HG03571 (cell line): ENCODE measurements at regions not wholly inside any gene's neighbourhood (a gene's known extent, or its start where the extent isn't known, plus 50 kb on each side); places are given as distances from the start of the nearest gene placed in this dataset.
"Not testable (repeated sequence)": the region's sequence is repeated elsewhere in the genome, so short reads cannot be mapped to it uniquely, and the experiment has no call there.

ENCODE experiments used
- ATAC-seq: cut with Tn5 transposase; IDR thresholded peaks from one replicate; pipeline ENCODE4 v1.9.1; 2021; ENCODE audit not compliant: unreplicated experiment

- ATAC-seq: no peak
Measured at GRCh38 chr5:60489377-60489776, 210.6 kb downstream of the DEPDC1B start.

DNA sequence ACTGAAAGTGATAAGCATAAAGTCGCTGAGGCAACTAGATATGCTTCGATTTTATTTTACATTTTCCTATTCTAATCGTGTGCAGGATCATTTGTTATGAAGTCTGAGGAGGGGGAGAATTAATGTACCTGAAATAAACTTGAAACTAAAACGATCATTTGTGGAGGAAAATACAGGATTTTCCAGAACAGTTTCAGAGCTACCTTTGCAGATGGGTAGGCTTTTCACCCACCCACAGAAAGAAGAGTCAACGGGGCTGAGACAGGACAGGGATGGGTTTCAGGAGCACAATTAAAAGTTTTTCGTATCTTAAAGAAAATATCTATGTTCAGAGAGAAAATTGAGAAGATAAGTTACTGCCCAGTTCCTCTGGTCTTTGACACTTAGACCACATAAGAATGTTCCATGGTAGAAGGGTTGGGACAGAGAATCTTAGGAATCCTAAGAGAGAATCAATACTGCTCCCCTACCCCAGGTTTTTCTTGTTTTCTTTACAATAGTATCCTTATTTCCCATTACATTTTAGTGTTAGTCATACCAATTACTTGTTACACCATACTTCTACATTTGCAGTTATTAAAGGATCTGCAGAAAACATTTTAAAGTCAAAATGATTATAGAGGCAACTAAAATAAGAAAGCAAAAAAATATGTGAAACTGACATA, 211.4 kb downstream of the DEPDC1B start:
- ATAC-seq: no peak

GRCh38 chr5:60487885-60488442, 212.0 kb downstream of the DEPDC1B start:
- ATAC-seq: no peak

DNA sequence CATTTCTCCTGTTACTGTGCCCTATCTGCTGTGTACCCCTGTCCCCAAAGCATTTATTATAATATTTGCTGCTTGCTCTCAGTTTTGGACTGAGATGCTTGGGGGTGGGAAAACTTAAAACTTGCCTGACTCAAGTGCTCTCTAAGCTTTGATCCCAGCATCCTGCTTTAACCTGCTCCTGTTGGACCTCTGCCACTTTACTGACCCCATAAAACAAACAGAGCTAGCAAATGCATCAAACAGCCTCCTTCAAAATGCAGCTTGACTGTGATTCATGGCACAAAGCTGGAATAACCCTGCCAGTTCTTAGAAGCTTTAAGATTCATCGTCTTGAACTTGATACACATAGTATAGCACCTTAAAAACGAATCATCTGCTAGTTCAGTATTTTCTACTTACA, 212.5 kb downstream of the DEPDC1B start:
- ATAC-seq: no peak

DNA sequence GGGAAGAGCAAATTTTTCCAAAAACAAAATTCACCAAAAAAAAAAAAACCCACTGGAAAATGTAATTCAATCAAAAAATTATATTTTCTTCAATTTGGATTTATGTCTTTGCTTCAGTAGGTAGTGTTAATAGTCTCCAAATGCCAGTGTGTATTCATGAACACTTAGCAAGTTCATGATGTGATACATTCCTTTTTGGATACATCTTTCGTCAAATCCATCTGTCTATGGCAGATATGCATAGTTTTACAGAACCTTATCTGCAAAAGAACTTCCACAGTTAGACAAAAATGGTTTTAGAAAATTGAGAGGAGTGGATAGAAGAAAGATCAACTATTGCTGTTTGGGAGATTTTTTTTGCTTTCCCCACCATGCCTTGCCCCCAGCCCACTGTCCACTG, 214.6 kb downstream of the DEPDC1B start:
- ATAC-seq: no peak

DNA sequence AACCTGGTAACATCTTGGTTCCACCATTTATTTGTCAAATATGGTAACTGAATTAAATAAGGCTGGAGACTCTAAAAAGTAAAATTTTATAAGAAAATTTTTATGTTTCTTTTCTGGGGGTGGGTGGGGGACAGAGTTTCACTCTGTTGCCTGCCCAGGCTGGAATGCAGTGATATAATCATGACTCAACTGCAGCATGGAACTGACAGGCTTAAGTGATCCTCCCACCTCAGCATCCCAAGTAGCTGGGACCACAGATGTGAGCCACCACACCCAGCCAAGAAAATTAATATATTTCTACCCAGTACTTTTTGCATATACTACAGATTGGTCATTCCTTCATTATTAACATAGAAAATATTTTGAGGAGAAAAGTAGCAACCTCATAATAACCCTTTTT, 216.9 kb downstream of the DEPDC1B start:
- ATAC-seq: no peak

DNA sequence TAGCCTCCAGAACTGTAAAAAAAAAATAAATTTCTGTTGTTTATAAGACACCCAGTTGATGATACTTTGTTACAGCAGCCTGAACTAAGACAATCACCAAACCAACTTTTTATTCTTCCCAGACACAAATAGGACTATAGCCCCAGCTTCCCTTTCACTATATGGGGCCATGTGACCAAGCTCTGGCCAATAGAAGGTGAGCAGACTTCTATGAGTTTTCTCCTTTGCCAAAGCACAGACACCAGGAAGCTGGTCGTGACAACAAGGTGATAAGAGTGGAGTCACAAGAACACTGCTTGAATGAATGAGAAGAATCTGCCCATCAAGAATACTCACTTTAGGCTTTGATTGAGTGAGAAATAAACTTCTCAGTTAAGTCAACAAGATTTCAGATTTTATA, 217.7 kb downstream of the DEPDC1B start:
- ATAC-seq: no peak

GRCh38 chr5:60479542-60479941, 220.4 kb downstream of the DEPDC1B start:
- no peak for ATAC-seq

- no peak for ATAC-seq
Measured at GRCh38 chr5:60477849-60478248, 222.1 kb downstream of the DEPDC1B start.

- ATAC-seq: no peak
Measured at GRCh38 chr5:60473654-60474053, 226.3 kb downstream of the DEPDC1B start.

DNA sequence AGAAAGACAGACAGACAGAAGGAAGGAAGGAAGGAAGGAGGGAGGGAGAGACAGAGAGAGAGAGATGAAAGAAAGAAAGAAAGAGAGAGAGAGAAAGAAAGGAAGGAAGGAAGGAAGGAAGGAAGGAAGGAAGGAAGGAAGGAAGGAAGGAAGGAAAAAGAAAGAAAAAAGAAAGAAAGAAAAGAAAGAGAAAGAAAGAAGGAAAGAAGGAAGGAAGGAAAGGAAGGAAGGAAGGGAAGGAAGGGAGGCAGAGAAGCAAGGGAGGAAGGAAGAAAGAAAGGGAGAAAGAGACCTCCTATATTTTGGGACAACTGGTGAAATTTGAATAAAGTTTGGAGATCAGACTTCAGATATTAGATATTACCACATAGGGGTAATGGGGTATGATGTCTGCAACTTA, 226.9 kb downstream of the DEPDC1B start:
- ATAC-seq: not testable (repeated sequence)

GRCh38 chr5:60470881-60471280, 229.1 kb downstream of the DEPDC1B start:
- no peak for ATAC-seq

DNA sequence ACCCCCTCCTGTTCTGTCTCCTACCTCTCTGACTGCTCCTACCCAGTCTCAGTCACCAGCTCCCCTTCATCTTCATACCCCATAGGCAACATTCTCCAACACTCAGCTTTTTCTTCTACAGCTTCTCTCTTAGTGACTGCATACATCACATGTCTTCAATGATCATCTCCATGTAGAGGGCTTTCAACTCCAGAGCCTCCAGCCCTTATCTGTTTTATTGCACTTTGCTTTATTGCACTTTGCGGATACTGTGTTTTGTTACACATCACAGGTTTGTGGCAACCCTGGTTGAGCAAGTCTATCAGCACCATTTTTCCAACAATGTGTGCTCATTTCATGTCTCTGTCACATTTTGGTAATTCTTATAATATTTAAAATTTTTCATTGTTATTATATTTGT, 230.7 kb downstream of the DEPDC1B start:
- no peak for ATAC-seq

- no peak for ATAC-seq
Measured at GRCh38 chr5:60463179-60463868, 236.6 kb downstream of the DEPDC1B start.

DNA sequence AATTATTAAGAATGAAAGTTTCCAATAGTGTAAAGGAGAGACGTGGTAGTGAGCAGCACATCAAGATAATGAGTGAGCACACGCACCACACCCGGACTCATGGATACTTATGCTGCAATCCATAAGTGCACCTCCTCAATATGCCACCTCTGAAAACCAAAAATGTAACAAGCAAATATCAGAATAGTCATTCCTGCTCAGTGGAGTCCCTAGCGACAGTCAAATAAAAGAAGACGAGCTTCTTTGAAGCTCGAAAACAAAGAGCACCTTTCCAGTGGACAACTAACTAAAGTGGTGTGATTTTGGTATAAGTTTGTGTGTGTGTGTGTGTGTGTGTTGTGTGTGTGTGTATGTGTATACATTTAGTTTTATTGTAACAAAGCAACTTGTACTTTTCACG, 241.3 kb downstream of the DEPDC1B start:
- ATAC-seq: no peak

DNA sequence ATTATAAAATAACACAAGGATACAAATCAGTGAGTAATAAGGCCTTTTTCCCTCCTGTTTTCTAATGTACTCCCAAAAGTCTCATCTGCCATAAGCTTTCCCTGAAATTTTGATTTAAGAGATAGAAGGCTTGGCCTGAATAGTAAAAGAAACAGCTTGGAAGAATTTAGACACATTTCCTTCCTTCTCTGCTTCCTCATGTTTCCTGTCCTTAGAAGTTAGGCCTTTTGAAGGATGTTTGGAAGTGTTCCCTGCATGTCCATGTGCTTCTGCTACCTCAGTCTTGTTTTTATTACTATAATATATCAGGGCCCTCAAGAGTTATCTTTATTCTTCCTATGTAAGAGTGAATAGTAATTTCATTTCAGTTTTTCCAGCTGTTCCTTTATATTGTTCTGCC, 242.7 kb downstream of the DEPDC1B start:
- ATAC-seq: no peak

GRCh38 chr5:60455589-60455988, 244.4 kb downstream of the DEPDC1B start:
- no peak for ATAC-seq

GRCh38 chr5:60454277-60454676, 245.7 kb downstream of the DEPDC1B start:
- ATAC-seq: not testable (repeated sequence)

- ATAC-seq: no peak
Measured at GRCh38 chr5:60453186-60453976, 246.6 kb downstream of the DEPDC1B start.

GRCh38 chr5:60448600-60448999, 251.4 kb downstream of the DEPDC1B start:
- no peak for ATAC-seq

GRCh38 chr5:60447488-60447920, 252.5 kb downstream of the DEPDC1B start:
- no peak for ATAC-seq

- ATAC-seq: no peak
Measured at GRCh38 chr5:60446917-60447316, 253.0 kb downstream of the DEPDC1B start.
